ENCODE measurements at regions not wholly inside any gene's neighbourhood (a gene's known extent, or its start where the extent isn't known, plus 50 kb on each side); places are given as distances from the start of the nearest gene placed in this dataset.

DNA sequence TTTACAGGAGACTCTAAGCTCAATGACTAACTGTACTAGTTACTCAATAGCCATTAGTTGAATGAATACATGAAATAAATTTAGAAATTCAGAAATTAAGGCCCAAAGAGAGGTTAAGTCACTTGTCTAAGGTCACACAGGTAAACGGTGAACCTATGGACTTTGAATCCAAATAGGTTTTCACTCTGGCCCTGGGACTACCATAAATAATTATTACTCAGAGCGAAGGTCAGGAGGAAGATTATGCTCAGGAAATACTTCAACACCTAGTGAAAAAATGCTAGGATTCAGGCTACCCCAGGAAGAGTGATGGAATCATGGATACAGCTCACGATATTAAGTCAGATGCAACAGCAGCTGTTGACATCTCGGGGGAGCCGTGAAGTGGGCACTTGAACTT is 417.4 kb downstream of the GABRG2 start:
- Mint-ChIP-seq H3K9me3 (peaks cover 6% of the 10 kb centered on the region), H3K36me3 (ENCODE audit: insufficient read depth) (no peaks in the 10 kb centered on the region), H3K4me1 (ENCODE audit: low read depth) (no peaks in the 10 kb centered on the region), H3K4me3 (no peak overlapping the region), H3K27me3 (ENCODE audit: low read depth) (no peaks in the 10 kb centered on the region)
- no peak for ATAC-seq
- DNase-seq: no peak

DNA sequence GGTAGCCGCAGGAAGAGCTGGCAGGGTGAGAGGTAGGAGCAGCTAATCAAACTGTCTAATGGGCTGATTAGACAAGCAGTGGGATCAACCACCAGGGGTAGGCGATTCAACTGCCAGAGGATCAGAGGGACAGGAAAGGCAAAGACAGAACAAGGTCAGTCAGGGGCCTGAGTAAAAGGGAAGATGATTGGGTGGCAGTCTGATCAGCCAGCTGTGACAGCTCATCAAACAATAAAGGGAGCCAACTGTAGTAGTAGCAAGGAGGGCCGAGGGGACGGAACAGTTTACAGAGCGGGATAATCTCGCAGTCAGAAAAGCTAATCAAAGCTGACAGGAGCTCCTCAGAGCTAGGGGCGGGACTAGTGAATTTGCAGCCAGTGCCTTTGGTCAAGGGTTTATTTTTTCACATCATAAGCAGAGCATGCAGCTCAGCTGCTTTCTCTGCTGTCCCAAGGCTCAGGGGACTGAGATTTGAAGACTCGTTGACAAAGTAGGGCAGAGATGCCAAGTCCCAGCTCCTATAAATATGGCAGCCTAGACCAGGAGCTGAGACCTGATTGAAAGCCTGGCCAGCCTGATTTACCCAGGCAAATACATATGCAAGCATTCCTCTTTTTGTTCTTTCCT is 418.2 kb downstream of the GABRG2 start:
- Mint-ChIP-seq H3K4me1 (ENCODE audit: low read depth) (no peaks in the 10 kb centered on the region), H3K4me3 (no peak overlapping the region), H3K36me3 (ENCODE audit: insufficient read depth) (no peaks in the 10 kb centered on the region), H3K27me3 (ENCODE audit: low read depth) (no peaks in the 10 kb centered on the region), H3K9me3 (peaks cover 6% of the 10 kb centered on the region)
- DNase-seq (no peak), ATAC-seq (no peak)

DNA sequence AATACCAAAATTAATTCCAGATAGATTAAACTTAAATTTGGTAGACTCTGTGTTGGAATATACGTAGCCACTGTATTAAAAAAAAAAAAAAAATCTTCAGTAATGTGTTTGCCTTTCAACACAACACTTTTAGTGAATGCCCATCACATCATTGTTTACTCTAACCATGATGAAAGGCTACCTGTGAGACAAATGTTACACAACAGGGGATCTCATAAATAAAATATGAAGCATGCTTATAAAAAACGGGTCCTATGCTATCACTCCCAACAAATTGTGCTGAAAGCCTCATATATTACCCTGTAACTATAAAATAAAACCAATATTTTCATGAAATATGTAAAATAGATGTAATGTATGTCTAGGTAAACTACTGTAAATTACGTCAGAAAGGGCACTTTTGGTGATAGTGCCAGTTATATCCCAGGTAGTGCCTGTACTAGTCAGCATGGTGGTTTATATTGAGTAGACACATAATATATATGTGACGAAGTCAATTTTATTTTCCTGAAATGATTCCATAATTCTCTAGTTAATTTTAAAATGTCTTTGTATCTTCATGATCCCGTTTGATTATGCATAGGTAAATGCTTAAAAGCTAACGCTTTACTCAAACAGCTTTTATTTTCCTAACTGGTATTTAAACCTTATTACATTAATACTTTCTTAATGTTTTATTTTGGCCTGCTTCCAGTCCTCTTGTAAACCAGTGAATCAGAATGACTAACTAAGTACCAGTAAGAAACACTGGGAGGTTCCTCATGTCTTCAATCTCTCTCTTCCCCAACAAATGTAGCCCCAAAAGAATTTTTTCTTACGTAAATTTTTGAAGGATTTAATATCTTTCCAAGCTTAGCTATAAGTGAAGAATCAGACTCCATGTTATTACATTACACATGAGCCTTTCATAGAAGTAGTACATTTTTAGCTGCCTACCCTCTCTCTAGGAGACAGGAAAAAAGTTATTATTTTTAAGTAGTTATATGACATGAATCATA is 420.3 kb downstream of the GABRG2 start:
- Mint-ChIP-seq H3K36me3 (ENCODE audit: insufficient read depth) (no peaks in the 10 kb centered on the region), H3K9me3 (peaks cover 9% of the 10 kb centered on the region), H3K27me3 (ENCODE audit: low read depth) (no peaks in the 10 kb centered on the region), H3K4me1 (ENCODE audit: low read depth) (no peaks in the 10 kb centered on the region), H3K4me3 (no peak overlapping the region)
- no peak for DNase-seq
- ATAC-seq: no peak

DNA sequence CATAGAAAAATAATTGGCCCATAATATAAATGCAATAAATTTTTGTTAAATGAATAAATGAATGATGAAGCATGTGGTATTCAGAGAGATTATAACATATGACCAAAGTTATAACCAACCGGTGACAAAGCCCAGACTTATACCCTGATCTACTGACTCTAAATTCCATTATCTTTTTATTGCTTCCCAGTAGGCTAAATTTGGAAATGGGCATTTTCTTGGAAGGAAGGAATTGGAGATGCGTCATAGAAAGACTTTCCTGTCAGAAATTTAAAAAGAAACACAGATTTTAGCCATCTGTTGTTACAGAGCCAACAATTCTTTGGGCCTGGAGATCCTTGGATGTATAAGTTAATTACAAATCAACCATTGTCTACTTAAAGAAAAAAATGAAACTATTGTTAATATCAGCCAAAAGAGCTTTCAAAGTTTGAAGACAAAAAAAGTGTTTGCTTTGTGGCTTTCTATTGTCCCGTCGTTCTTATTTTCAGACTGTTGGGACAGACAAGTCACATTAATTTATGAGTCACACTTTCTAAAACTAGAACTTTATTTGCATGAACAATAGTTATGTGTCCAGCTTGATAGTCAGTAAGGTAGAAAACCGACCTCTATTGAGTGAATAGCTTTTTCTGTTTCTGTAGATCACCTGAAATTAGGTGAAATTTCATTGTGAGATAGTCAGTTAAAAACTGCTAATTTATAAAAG is 428.7 kb downstream of the GABRG2 start:
- Mint-ChIP-seq H3K9me3 (peaks cover 13% of the 10 kb centered on the region), H3K4me1 (ENCODE audit: low read depth) (no peaks in the 10 kb centered on the region), H3K36me3 (ENCODE audit: insufficient read depth) (no peaks in the 10 kb centered on the region), H3K4me3 (no peak overlapping the region), H3K27me3 (ENCODE audit: low read depth) (no peaks in the 10 kb centered on the region)
- DNase-seq: no peak
- ATAC-seq: no peak

DNA sequence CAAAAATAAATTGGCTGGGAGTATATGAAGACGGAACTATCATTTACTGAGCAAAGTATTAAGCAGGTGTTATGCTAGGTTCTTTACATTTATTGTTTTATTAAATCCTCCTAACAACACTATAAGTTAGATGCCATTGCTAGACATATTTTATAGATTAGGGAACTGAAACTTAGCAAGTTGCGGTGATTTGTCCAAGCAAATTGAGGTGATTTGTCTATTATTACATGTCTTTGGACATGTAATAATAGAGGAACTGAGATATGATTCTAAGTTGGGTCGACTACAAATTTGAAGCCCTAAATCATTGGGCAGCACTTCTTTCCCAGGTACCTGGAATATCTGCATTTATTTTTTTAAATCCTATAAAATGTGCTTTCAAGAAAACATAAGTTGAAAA is 429.9 kb downstream of the GABRG2 start:
- H3K9me3 Mint-ChIP-seq: peaks cover 16% of the 10 kb centered on the region
- H3K27me3 Mint-ChIP-seq (ENCODE audit: low read depth): no peaks in the 10 kb centered on the region
- no peaks in the 10 kb centered on the region for H3K4me1 Mint-ChIP-seq (ENCODE audit: low read depth)
- no peak for DNase-seq
- H3K4me3 Mint-ChIP-seq: no peak overlapping the region
- ATAC-seq: no peak
- H3K36me3 Mint-ChIP-seq (ENCODE audit: insufficient read depth): no peaks in the 10 kb centered on the region

DNA sequence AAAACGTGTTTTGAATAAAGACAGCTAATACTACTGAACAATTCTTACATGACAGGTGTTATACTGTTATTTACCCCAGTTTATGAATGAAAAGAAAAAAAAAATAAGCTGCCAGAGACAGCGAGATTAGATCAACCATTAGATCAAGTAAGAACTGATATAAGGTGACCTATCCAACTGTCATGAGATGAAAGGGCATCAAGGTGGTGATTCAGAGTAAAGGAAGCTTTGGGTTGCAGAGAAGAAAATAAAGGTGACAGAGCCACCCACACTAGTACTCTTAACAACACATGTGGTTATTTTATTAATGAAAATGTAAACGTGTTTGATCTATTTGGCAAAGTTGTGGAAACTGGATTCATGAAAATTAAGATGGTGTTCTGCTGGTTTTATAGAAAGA is 435.2 kb downstream of the GABRG2 start:
- DNase-seq (no peak), ATAC-seq (no peak)
- Mint-ChIP-seq H3K36me3 (ENCODE audit: insufficient read depth) (no peaks in the 10 kb centered on the region), H3K4me1 (ENCODE audit: low read depth) (no peaks in the 10 kb centered on the region), H3K27me3 (ENCODE audit: low read depth) (no peaks in the 10 kb centered on the region), H3K4me3 (no peak overlapping the region), H3K9me3 (peaks cover 14% of the 10 kb centered on the region)

DNA sequence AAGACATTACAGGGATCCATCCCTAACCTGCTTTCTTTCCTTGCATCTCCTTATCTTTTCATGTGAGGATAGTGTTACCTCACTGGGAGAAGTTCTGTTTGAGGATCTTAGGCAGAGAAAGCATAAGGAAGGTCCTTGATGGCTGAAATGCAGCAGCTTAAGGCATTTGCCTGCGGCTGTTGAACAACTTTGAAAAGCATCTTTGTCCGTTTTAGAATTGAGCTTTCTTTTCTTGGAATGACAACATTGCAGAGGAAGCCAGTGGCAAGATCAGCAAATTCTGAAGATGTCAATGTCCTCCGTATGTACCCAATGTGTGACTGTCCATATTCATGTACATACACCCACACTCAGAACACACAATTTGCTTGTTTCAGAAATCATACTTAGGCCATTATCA is 436.2 kb downstream of the GABRG2 start:
- Mint-ChIP-seq H3K9me3 (peaks cover 14% of the 10 kb centered on the region), H3K4me3 (no peak overlapping the region), H3K27me3 (ENCODE audit: low read depth) (no peaks in the 10 kb centered on the region), H3K4me1 (ENCODE audit: low read depth) (no peaks in the 10 kb centered on the region), H3K36me3 (ENCODE audit: insufficient read depth) (no peaks in the 10 kb centered on the region)
- ATAC-seq (no peak), DNase-seq (no peak)

DNA sequence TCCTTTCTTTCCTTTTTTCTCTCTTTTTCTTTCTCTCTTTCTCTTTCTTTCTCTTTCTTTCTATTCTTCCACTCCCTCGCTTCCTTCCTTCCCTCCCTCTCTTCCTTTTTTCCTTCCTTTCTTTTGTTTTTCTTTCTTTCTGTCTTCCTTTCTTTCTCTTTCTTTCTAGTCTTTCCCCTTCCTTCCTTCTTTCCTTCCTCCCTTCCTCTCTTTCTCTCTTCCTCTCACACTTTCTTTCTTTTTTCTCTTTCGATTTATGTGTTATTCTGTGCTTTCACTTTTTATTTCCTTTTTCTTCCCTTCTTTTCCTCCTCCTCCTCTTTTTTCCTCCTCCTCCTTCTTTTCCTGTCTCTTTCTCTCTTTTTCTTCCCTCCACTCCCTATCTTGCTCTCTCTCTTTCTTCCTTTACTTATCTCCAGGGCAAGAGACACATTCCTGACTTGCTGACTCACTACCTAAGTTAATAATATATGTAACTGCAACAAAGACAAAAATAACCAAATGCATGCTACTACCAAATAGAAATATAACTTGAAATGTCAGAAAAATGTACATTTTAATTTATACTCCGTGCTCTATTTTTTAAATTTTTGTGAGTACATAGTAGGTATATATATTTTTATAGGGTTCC is 445.5 kb downstream of the GABRG2 start:
- peaks cover 12% of the 10 kb centered on the region for H3K9me3 Mint-ChIP-seq
- DNase-seq (no peak), ATAC-seq (no peak)
- H3K4me3 Mint-ChIP-seq: no peak overlapping the region
- no peaks in the 10 kb centered on the region for H3K27me3 Mint-ChIP-seq (ENCODE audit: low read depth)
- no peaks in the 10 kb centered on the region for H3K36me3 Mint-ChIP-seq (ENCODE audit: insufficient read depth)
- no peaks in the 10 kb centered on the region for H3K4me1 Mint-ChIP-seq (ENCODE audit: low read depth)

DNA sequence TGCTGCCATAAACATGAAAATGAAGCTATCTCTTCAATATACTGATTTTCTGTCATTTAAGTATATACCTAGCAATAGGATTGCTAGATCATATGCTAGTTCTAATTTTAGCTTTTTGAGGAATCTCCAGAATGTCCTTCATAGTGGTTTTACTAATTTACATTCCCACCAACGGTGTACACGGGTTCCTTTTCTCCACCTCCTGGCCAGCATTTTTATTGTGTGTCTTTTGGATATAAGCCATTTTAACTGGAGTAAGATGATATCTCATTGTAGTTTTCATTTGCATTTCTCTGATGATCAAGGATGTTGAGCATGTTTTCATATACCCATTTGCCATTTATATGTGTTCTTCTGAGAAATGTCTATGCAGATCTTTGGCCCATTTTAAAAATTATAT is 446.5 kb downstream of the GABRG2 start:
- DNase-seq (no peak), ATAC-seq (no peak)
- H3K36me3 Mint-ChIP-seq (ENCODE audit: insufficient read depth): no peaks in the 10 kb centered on the region
- H3K9me3 Mint-ChIP-seq: peaks cover 17% of the 10 kb centered on the region
- H3K4me1 Mint-ChIP-seq (ENCODE audit: low read depth): no peaks in the 10 kb centered on the region
- no peaks in the 10 kb centered on the region for H3K27me3 Mint-ChIP-seq (ENCODE audit: low read depth)
- H3K4me3 Mint-ChIP-seq: no peak overlapping the region

DNA sequence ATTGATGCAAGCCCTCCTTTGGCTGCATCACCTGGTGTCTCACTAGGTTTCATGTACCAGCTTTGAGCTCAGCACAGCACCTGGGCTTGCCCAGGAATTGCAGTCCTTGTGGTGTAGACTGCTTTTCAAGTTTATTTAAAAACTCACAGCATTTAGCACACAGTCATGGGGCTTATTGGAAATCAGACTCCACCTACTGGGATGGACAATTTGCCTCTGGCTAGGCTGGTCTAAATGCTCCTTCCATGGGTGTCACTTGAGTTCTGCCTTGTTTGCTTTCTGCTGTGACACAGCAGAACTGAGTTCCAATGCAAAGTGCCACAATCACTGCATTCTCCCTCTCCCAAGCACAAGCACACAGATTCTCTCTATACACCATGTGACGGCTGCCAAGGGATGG is 453.3 kb downstream of the GABRG2 start:
- DNase-seq: no peak
- Mint-ChIP-seq H3K9me3 (peaks cover 30% of the 10 kb centered on the region), H3K27me3 (ENCODE audit: low read depth) (no peaks in the 10 kb centered on the region), H3K36me3 (ENCODE audit: insufficient read depth) (no peaks in the 10 kb centered on the region), H3K4me3 (no peak overlapping the region), H3K4me1 (ENCODE audit: low read depth) (no peaks in the 10 kb centered on the region)
- ATAC-seq: no peak

DNA sequence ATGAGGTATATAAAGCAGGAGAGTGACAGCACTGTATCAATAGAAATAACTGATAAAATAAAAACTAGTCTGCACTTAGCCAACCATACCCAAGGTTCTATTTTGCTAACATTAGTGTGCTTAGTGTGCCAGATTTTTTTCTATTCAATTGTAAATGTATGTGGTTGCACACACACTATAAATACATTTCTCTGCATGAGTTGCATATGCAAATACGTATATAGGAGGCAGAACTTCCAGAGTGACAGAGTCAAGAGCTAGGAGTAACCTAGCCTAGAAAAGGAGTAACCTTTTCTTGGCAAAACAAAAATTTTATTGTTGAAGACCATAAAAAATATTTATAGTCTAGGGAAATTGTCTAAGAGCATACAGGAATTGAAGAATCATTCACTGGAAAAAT is 461.6 kb downstream of the GABRG2 start:
- H3K27me3 Mint-ChIP-seq (ENCODE audit: low read depth): no peaks in the 10 kb centered on the region
- no peak for DNase-seq
- ATAC-seq: no peak
- no peak overlapping the region for H3K4me3 Mint-ChIP-seq
- peaks cover 15% of the 10 kb centered on the region for H3K9me3 Mint-ChIP-seq
- H3K36me3 Mint-ChIP-seq (ENCODE audit: insufficient read depth): no peaks in the 10 kb centered on the region
- H3K4me1 Mint-ChIP-seq (ENCODE audit: low read depth): no peaks in the 10 kb centered on the region

DNA sequence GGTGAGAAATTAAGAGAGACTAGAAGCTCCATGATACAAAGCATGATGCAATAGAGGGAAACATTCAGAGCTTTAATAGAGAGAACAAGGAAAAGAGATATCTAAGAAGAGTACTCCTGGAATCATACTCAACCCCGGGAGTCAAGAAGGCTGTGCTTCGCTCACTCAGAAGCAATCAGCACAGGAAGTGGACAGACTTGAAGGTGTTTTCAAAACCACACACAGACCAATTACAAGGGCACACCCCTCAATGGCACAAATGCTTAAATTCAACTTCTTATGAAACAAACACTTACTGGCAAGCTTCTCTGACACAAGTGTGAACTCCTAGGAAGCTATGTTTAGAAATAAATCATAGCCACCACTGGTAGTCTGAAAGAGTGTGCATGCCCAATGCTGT is 462.3 kb downstream of the GABRG2 start:
- H3K4me3 Mint-ChIP-seq: no peak overlapping the region

DNA sequence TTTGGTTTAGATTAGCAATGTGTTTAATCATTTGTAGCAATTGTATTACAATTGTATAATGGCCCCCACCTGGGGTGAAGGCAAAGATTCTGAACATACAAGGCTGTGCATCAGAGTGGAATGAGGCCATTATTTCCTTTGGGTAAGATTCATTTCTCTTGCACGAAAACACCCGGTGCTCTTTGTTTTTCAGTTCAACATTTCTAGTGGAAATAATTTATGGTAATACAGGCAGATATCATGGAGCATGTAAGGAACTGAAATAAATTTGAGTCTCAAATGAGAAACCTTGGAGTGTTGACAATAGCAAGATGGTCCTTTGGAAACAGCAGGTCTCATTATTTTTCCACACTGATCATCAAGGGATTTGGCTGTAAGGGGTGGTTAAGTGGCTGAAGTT is 475.9 kb downstream of the GABRG2 start:
- peaks cover 9% of the 10 kb centered on the region for H3K9me3 Mint-ChIP-seq
- no peak for ATAC-seq
- DNase-seq: no peak

More for the DNA sequence above, 462.3 kb downstream of the GABRG2 start:
- Mint-ChIP-seq H3K36me3 (ENCODE audit: insufficient read depth) (no peaks in the 10 kb centered on the region), H3K9me3 (peaks cover 10% of the 10 kb centered on the region), H3K4me1 (ENCODE audit: low read depth) (no peaks in the 10 kb centered on the region), H3K27me3 (ENCODE audit: low read depth) (no peaks in the 10 kb centered on the region)
- DNase-seq (no peak), ATAC-seq (no peak)

DNA sequence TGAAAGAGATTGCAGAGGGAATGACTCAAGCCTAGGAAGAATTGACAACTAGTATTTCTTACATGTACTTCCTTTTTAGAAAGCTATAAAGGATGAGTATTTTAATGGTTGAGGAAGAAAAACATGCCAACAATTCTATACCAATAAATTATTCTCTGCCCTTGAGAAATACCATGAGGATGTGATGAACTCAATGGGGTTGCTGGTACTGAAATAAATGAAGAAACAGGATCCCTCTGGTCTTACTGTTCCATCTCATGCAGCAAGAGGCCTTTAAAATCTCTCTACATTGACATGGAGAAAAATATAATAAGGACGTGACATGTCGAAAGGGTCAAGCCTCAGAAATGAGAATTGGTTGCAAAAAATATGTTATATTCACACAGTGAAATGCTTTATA is 477.3 kb downstream of the GABRG2 start:
- H3K36me3 Mint-ChIP-seq (ENCODE audit: insufficient read depth): no peaks in the 10 kb centered on the region
- no peak overlapping the region for H3K4me3 Mint-ChIP-seq
- ATAC-seq (no peak), DNase-seq (no peak)
- no peaks in the 10 kb centered on the region for H3K27me3 Mint-ChIP-seq (ENCODE audit: low read depth)
- H3K9me3 Mint-ChIP-seq: peaks cover 7% of the 10 kb centered on the region
- H3K4me1 Mint-ChIP-seq (ENCODE audit: low read depth): no peaks in the 10 kb centered on the region

More for the DNA sequence above, 475.9 kb downstream of the GABRG2 start:
- no peak overlapping the region for H3K4me3 Mint-ChIP-seq
- H3K36me3 Mint-ChIP-seq (ENCODE audit: insufficient read depth): no peaks in the 10 kb centered on the region
- H3K4me1 Mint-ChIP-seq (ENCODE audit: low read depth): no peaks in the 10 kb centered on the region
- H3K27me3 Mint-ChIP-seq (ENCODE audit: low read depth): no peaks in the 10 kb centered on the region
